HS-5 (cell line): ENCODE measurements at regions not wholly inside any gene's neighbourhood (a gene's known extent, or its start where the extent isn't known, plus 50 kb on each side); places are given as distances from the start of the nearest gene placed in this dataset.
A peak's percentile ranks its signal among the peaks of the same experiment; 100 is the strongest.

Source experiments
- DNase-seq: peaks from one replicate; pipeline ENCODE4 v3.0.0-alpha.2; 2012; ENCODE audit warnings: low read depth

GRCh38 chr4:111664308-111664945, 480.8 kb upstream of the FAM241A start:
- DNase-seq: no peak

- no peak for DNase-seq
Observed at GRCh38 chr4:111666826-111667360, 478.4 kb upstream of the FAM241A start.

- no peak for DNase-seq
Observed at GRCh38 chr4:111671756-111672155, 473.5 kb upstream of the FAM241A start.

- no peak for DNase-seq
Observed at GRCh38 chr4:111675746-111676145, 469.5 kb upstream of the FAM241A start.

- no peak for DNase-seq
Observed at GRCh38 chr4:111676533-111676932, 468.7 kb upstream of the FAM241A start.

GRCh38 chr4:111678479-111678878, 466.8 kb upstream of the FAM241A start:
- DNase-seq: peak; percentile 94

- DNase-seq: no peak
Observed at GRCh38 chr4:111678908-111679307, 466.3 kb upstream of the FAM241A start.

- no peak for DNase-seq
Observed at GRCh38 chr4:111681270-111681669, 464.0 kb upstream of the FAM241A start.

- no peak for DNase-seq
Observed at GRCh38 chr4:111681751-111682150, 463.5 kb upstream of the FAM241A start.

- no peak for DNase-seq
Observed at GRCh38 chr4:111685205-111685604, 460.0 kb upstream of the FAM241A start.

- peak; percentile 40 for DNase-seq
Observed at GRCh38 chr4:111689214-111689613, 456.0 kb upstream of the FAM241A start.

- DNase-seq: peak; percentile 14
Observed at GRCh38 chr4:111689731-111690130, 455.5 kb upstream of the FAM241A start.

GRCh38 chr4:111693758-111694157, 451.5 kb upstream of the FAM241A start:
- no peak for DNase-seq

- DNase-seq: no peak
Observed at GRCh38 chr4:111695677-111696076, 449.6 kb upstream of the FAM241A start.

- DNase-seq: no peak
Observed at GRCh38 chr4:111696505-111696904, 448.7 kb upstream of the FAM241A start.

GRCh38 chr4:111697176-111697942, 447.9 kb upstream of the FAM241A start:
- no peak for DNase-seq

GRCh38 chr4:111698361-111698760, 446.9 kb upstream of the FAM241A start:
- DNase-seq: no peak

GRCh38 chr4:111699165-111699564, 446.1 kb upstream of the FAM241A start:
- DNase-seq: no peak

GRCh38 chr4:111701102-111701501, 444.2 kb upstream of the FAM241A start:
- no peak for DNase-seq

GRCh38 chr4:111707491-111707890, 437.8 kb upstream of the FAM241A start:
- no peak for DNase-seq

GRCh38 chr4:111712093-111712677, 433.1 kb upstream of the FAM241A start:
- DNase-seq: no peak

- DNase-seq: no peak
Observed at GRCh38 chr4:111713276-111713675, 432.0 kb upstream of the FAM241A start.

- DNase-seq: no peak
Observed at GRCh38 chr4:111717921-111718320, 427.3 kb upstream of the FAM241A start.
